ENCODE measurements at regions not wholly inside any gene's neighbourhood (a gene's known extent, or its start where the extent isn't known, plus 50 kb on each side); places are given as distances from the start of the nearest gene placed in this dataset.

DNA sequence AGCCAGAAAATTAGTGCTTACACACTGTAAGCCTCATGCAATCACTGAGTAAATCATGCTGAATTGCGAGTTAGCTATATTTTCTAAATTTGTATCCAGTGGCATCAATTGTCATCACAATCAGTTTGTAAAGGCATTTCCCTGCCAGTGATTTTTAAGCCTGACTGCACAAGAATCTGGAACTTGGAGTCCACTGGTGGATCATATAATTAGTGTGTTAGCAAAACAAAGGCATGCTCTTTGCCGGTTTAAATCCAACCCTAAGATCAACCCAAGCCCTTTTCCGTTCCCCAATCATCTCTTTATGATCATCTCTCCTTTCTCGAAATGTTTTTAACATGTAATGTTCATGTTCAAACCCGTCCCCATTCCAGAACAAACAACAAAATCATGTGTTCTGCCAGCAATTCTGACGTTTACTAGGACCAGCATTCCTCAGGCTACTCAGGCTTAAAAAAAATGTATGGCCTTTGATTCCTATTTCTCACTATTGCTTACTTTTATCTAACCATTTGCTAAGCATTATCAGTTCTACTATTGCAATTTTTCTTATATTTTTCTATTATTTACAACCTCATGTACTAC, 649.2 kb downstream of the SORCS1 start:
- in situ Hi-C loops (cut with HindIII; ENCODE audit: low pct_unique_long_range_greater_than_20kb, low sequenced_read_pairs) (no loop called here), intact Hi-C loops (cut with micrococcal nuclease; ENCODE audit: unreplicated experiment) (no loop called here)
- H3K9me3 ChIP-seq (ENCODE audit: control insufficient read depth, insufficient read depth, low read depth, low read length) = no peaks in the 10 kb centered on the region
- H3K4me3 ChIP-seq (ENCODE audit: low read depth in 2 of 2, low read length in 2 of 2) = no peak overlapping the region
- BruUV-seq (replicated peaks) = no TSS peak
- TF ChIP-seq POLR2AphosphoS5 (IDR thresholded peaks at IDR 0.05; ENCODE audit: low read depth, low read length) = no peak
- no peaks in the 10 kb centered on the region for H3K36me3 ChIP-seq (ENCODE audit: control insufficient read depth, insufficient read depth, low read length)
- H3K27ac ChIP-seq (ENCODE audit: low read length) = no peak overlapping the region
- DNase-seq (ENCODE audit: low read depth, low spot score) (no peak), ATAC-seq (no peak)
- CTCF ChIA-PET = no interaction called here
- POLR2A ChIA-PET = no interaction called here
- no peaks in the 10 kb centered on the region for H3K27me3 ChIP-seq (ENCODE audit: control insufficient read depth, insufficient read depth, low read length)
- no peaks in the 10 kb centered on the region for H3K4me1 ChIP-seq (ENCODE audit: control insufficient read depth, insufficient read depth, low read length)

DNA sequence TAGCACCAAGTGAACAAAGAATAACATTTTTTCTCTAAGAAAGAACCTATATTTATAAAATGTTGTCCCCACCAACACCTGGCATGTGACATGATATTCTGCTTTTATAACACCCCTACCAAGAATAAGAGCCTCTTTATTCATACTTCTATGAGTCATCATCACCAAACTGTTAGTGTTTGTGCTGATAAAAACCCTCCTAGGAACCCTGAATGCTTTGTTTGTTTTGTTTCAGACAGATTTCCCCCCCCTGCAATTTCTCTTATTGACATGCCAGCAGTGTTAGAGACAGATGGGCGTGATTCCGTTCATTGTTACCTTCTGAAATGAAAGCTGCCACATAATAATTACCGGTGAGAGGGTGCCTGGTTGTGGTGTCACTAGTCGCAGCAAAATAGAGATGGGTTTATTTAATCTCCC, 651.1 kb downstream of the SORCS1 start:
- ATAC-seq (peak; percentile 51; the same call in 1 of the 2 replicates), DNase-seq (ENCODE audit: low read depth, low spot score) (no peak)
- no peaks in the 10 kb centered on the region for H3K27me3 ChIP-seq (ENCODE audit: control insufficient read depth, insufficient read depth, low read length)
- H3K4me1 ChIP-seq (ENCODE audit: control insufficient read depth, insufficient read depth, low read length) = no peaks in the 10 kb centered on the region
- intact Hi-C loops (cut with micrococcal nuclease; ENCODE audit: unreplicated experiment) (no loop called here), in situ Hi-C loops (cut with HindIII; ENCODE audit: low pct_unique_long_range_greater_than_20kb, low sequenced_read_pairs) (no loop called here)
- no peaks in the 10 kb centered on the region for H3K9me3 ChIP-seq (ENCODE audit: control insufficient read depth, insufficient read depth, low read depth, low read length)
- H3K27ac ChIP-seq (ENCODE audit: low read length) = no peak overlapping the region
- TF ChIP-seq POLR2AphosphoS5 (IDR thresholded peaks at IDR 0.05; ENCODE audit: low read depth, low read length) (no peak), TCF7L2 (IDR thresholded peaks at IDR 0.05; ENCODE audit: low read depth, low read length) (no peak), SIN3A (IDR thresholded peaks at IDR 0.05; ENCODE audit: borderline replicate concordance, insufficient read depth, low read depth, low read length) (no peak)
- TF ChIP-seq, protein P1, sequence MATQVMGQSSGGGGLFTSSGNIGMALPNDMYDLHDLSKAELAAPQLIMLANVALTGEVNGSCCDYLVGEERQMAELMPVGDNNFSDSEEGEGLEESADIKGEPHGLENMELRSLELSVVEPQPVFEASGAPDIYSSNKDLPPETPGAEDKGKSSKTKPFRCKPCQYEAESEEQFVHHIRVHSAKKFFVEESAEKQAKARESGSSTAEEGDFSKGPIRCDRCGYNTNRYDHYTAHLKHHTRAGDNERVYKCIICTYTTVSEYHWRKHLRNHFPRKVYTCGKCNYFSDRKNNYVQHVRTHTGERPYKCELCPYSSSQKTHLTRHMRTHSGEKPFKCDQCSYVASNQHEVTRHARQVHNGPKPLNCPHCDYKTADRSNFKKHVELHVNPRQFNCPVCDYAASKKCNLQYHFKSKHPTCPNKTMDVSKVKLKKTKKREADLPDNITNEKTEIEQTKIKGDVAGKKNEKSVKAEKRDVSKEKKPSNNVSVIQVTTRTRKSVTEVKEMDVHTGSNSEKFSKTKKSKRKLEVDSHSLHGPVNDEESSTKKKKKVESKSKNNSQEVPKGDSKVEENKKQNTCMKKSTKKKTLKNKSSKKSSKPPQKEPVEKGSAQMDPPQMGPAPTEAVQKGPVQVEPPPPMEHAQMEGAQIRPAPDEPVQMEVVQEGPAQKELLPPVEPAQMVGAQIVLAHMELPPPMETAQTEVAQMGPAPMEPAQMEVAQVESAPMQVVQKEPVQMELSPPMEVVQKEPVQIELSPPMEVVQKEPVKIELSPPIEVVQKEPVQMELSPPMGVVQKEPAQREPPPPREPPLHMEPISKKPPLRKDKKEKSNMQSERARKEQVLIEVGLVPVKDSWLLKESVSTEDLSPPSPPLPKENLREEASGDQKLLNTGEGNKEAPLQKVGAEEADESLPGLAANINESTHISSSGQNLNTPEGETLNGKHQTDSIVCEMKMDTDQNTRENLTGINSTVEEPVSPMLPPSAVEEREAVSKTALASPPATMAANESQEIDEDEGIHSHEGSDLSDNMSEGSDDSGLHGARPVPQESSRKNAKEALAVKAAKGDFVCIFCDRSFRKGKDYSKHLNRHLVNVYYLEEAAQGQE (IDR thresholded peaks at IDR 0.05; ENCODE audit: insufficient read depth in 1 of 2, low read depth in 2 of 2, low read length in 1 of 2) = no peak
- TF ChIP-seq, protein P2, sequence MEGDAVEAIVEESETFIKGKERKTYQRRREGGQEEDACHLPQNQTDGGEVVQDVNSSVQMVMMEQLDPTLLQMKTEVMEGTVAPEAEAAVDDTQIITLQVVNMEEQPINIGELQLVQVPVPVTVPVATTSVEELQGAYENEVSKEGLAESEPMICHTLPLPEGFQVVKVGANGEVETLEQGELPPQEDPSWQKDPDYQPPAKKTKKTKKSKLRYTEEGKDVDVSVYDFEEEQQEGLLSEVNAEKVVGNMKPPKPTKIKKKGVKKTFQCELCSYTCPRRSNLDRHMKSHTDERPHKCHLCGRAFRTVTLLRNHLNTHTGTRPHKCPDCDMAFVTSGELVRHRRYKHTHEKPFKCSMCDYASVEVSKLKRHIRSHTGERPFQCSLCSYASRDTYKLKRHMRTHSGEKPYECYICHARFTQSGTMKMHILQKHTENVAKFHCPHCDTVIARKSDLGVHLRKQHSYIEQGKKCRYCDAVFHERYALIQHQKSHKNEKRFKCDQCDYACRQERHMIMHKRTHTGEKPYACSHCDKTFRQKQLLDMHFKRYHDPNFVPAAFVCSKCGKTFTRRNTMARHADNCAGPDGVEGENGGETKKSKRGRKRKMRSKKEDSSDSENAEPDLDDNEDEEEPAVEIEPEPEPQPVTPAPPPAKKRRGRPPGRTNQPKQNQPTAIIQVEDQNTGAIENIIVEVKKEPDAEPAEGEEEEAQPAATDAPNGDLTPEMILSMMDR (IDR thresholded peaks at IDR 0.05) = no peak
- POLR2A ChIA-PET = no interaction called here
- BruUV-seq (replicated peaks) = no TSS peak
- H3K4me3 ChIP-seq (ENCODE audit: low read depth in 2 of 2, low read length in 2 of 2) = peak overlapping the region in 1 of 2 experiments; percentile 23; a peak in 2 of 4 replicates
- H3K36me3 ChIP-seq (ENCODE audit: control insufficient read depth, insufficient read depth, low read length) = no peaks in the 10 kb centered on the region
- CTCF ChIA-PET = interaction anchor here (0.7 kb wide), 1 partner anchor 143 kb away, joined by 3 read pairs; no protein-coding TSS in a partner anchor

DNA sequence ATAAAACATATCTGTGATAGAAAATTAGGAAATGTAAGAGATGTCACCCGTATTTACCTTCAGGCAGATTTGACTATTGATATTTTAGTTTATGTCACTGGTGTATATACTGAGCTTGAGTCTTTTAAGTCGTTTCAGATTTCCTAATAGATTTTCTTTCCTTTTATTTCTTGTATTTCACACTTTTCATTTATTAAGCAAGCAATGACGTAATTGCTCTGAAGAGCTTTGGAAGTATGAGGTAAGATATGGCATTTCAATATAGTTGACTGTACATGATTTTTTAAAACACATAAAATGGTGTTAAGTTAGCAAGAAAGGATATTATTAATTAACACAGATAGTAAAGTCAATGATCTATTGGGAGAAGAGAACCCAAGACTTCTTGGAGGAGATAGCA, 652.6 kb downstream of the SORCS1 start:
- no peaks in the 10 kb centered on the region for H3K36me3 ChIP-seq (ENCODE audit: control insufficient read depth, insufficient read depth, low read length)
- intact Hi-C loops (cut with micrococcal nuclease; ENCODE audit: unreplicated experiment) (no loop called here), in situ Hi-C loops (cut with HindIII; ENCODE audit: low pct_unique_long_range_greater_than_20kb, low sequenced_read_pairs) (no loop called here)
- CTCF ChIA-PET = no interaction called here
- DNase-seq (ENCODE audit: low read depth, low spot score) (no peak), ATAC-seq (no peak)
- TF ChIP-seq, protein P2 (IDR thresholded peaks at IDR 0.05) = no peak
- TF ChIP-seq TCF7L2 (IDR thresholded peaks at IDR 0.05; ENCODE audit: low read depth, low read length) = no peak
- no peak for TF ChIP-seq POLR2AphosphoS5 (IDR thresholded peaks at IDR 0.05; ENCODE audit: low read depth, low read length)
- no peak overlapping the region for H3K27ac ChIP-seq (ENCODE audit: low read length)
- POLR2A ChIA-PET = no interaction called here
- H3K4me3 ChIP-seq (ENCODE audit: low read depth in 2 of 2, low read length in 2 of 2) = no peak overlapping the region
- no TSS peak for BruUV-seq (replicated peaks)
- H3K27me3 ChIP-seq (ENCODE audit: control insufficient read depth, insufficient read depth, low read length) = no peaks in the 10 kb centered on the region
- no peaks in the 10 kb centered on the region for H3K4me1 ChIP-seq (ENCODE audit: control insufficient read depth, insufficient read depth, low read length)
- H3K9me3 ChIP-seq (ENCODE audit: control insufficient read depth, insufficient read depth, low read depth, low read length) = no peaks in the 10 kb centered on the region

Data from Panc1 (cell line).